Gastroesophageal sphincter (tissue), 3 donors: ENCODE measurements at regions not wholly inside any gene's neighbourhood (a gene's known extent, or its start where the extent isn't known, plus 50 kb on each side); places are given as distances from the start of the nearest gene placed in this dataset.

Experiments used
- CTCF ChIP-seq, 4 experiments: fragments of 200-600 bp in 2 of 4; fragments of 450-650 bp in 2 of 4; sonication (generic) in 1 of 4; IDR thresholded peaks; one replicate each; pipeline ENCODE4 v1.5.1; 2017 to 2019; ENCODE audit warnings: antibody characterized with exemption in 4 of 4, mild to moderate bottlenecking in 2 of 4, moderate library complexity in 2 of 4
- EP300 ChIP-seq: sonication (generic); formaldehyde crosslinking; IDR thresholded peaks from one replicate; pipeline ENCODE4 v1.6.1; 2017; ENCODE audit warnings: antibody characterized with exemption, mild to moderate bottlenecking
- POLR2A ChIP-seq, 2 donors: fragments of 450-650 bp; IDR thresholded peaks; one replicate each; pipeline ENCODE4 v1.6.1; 2017; ENCODE audit warnings: antibody characterized with exemption in 2 of 2, mild to moderate bottlenecking in 2 of 2, moderate library complexity in 1 of 2
- POLR2AphosphoS5 ChIP-seq: sonication (generic); formaldehyde crosslinking; IDR thresholded peaks from one replicate; pipeline ENCODE4 v1.6.1; 2017; ENCODE audit warnings: antibody characterized with exemption

- TF ChIP-seq POLR2AphosphoS5: no peak
- no peak for TF ChIP-seq CTCF (IDR thresholded peaks at IDR 0.05)
- no peak for TF ChIP-seq EP300
- no peak for TF ChIP-seq POLR2A (IDR thresholded peaks at IDR 0.05)
Observed at GRCh38 chr6:11332463-11332862, 100.0 kb upstream of the NEDD9 start.
